Activated naive CD4-positive, alpha-beta T cell treated with anti-CD3 and anti-CD28 coated beads for 36 hours (primary cell): ENCODE measurements at regions not wholly inside any gene's neighbourhood (a gene's known extent, or its start where the extent isn't known, plus 50 kb on each side); places are given as distances from the start of the nearest gene placed in this dataset.

Source experiments
- CTCF ChIA-PET: fragments of 350-600 bp; sonication (Branson Sonifier 250); formaldehyde crosslinking; loops from one replicate; lab custom pipeline; 2021; ENCODE audit warnings: antibody characterized with exemption; lab: Charles Lee
- DNase-seq: peaks from one replicate; pipeline ENCODE4 v3.0.0-alpha.2; 2020
- H3K27ac Mint-ChIP-seq: one replicate; pipeline ENCODE4 v1.8.0; 2021; ENCODE audit warnings: mild to moderate bottlenecking, mixed read lengths
- H3K27me3 Mint-ChIP-seq: one replicate; pipeline ENCODE4 v1.8.0; 2021; ENCODE audit warnings: low read depth, mixed read lengths
- H3K36me3 Mint-ChIP-seq: one replicate; pipeline ENCODE4 v1.8.0; 2021; ENCODE audit warnings: low read depth, mixed read lengths
- H3K4me1 Mint-ChIP-seq: one replicate; pipeline ENCODE4 v1.8.0; 2021; ENCODE audit warnings: low read depth, mixed read lengths
- H3K4me3 Mint-ChIP-seq: one replicate; pipeline ENCODE4 v1.8.0; 2021; ENCODE audit warnings: mild to moderate bottlenecking, moderate library complexity, mixed read lengths
- H3K9me3 Mint-ChIP-seq: one replicate; pipeline ENCODE4 v1.8.0; 2021; ENCODE audit warnings: mixed read lengths
- intact Hi-C: fragments of 100-400 bp; cut with micrococcal nuclease; formaldehyde crosslinking; loops from one replicate; pipeline ENCODE4 v1.15.1; 2023

DNA sequence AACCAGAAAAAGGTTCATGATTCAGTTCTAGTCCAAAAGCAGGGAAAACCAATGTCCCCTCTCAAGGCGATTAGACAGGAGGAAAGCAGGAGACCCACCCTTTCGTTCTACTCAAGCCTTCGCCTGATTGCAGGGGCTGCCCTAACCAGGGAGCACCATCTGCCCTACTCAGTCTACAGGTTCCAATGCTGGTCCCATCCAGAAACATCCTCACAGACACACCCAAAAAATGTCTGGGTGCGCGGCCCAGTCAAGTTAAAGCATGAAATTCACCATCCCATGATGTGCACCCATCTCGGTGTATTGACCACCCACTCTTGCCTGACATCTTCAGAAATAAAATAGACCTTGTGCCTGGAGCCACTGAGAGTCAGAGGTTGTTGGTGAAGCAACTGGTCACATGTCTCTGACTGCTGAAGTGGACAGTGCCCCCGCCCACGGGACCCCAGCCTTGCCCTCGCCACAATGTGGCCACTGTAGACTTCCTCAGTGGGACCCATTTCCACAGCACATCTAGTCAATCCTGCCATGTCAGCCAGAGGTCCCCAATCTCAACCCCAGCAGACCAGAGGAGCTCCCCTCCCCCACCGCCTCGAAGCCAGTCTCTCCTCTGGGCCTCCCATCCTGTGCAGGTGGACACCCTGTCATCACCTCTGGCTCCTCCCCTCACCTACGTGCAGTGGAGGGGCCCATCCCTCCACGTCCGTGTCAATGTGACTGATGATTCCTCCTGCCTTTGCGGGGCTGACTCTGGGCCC, 116.3 kb upstream of the PPP2R2D start:
- Mint-ChIP-seq H3K27me3 (peaks cover 11% of the 10 kb centered on the region), H3K4me3 (no peak overlapping the region), H3K27ac (no peak overlapping the region), H3K9me3 (peaks cover 3% of the 10 kb centered on the region), H3K4me1 (no peaks in the 10 kb centered on the region), H3K36me3 (no peaks in the 10 kb centered on the region)
- intact Hi-C loops: no loop called here
- no peak for DNase-seq
- CTCF ChIA-PET: interaction anchor here (0.6 kb wide), 1 partner anchor 182 kb away, joined by 3 read pairs; no protein-coding TSS in a partner anchor

DNA sequence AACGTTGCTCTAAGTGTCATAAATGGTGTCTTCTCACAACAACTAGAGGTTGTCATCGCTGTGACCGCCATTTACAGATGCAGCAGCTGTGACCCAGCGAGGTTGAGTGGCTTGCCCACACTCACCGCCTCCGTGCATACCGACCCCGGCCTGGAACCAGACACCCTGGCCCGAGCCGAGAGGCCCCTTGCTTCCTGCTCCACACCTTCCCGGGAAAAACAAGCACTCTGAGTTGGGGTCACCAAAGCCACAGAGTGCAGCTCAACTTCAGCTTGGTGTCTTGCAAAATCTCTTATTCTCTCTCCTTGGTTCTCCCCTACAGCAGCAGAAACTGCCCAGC, 115.7 kb upstream of the PPP2R2D start:
- Mint-ChIP-seq H3K27me3 (peaks cover 11% of the 10 kb centered on the region), H3K4me1 (no peaks in the 10 kb centered on the region), H3K36me3 (no peaks in the 10 kb centered on the region), H3K9me3 (peaks cover 3% of the 10 kb centered on the region), H3K27ac (no peak overlapping the region), H3K4me3 (no peak overlapping the region)
- no peak for DNase-seq
- CTCF ChIA-PET: interaction anchor here (0.6 kb wide), 1 partner anchor 182 kb away, joined by 3 read pairs; no protein-coding TSS in a partner anchor
- intact Hi-C loops: no loop called here

- CTCF ChIA-PET: interaction anchor here (0.7 to 1.5 kb wide), 5 partner anchors 12 to 571 kb away, joined by 3 to 5 read pairs (median 5); no protein-coding TSS in a partner anchor
- no peaks in the 10 kb centered on the region for H3K4me1 Mint-ChIP-seq
- no peak overlapping the region for H3K27ac Mint-ChIP-seq
- H3K4me3 Mint-ChIP-seq: no peak overlapping the region
- peaks cover 3% of the 10 kb centered on the region for H3K9me3 Mint-ChIP-seq
- intact Hi-C loops: loop anchor here (1.0 kb wide), 2 partner anchors 333 to 1597 kb away; no protein-coding TSS in a partner anchor
- H3K36me3 Mint-ChIP-seq: no peaks in the 10 kb centered on the region
- H3K27me3 Mint-ChIP-seq: peaks cover 9% of the 10 kb centered on the region
- DNase-seq: peak; percentile 64
Measured at GRCh38 chr10:131786756-131787605, 113.8 kb upstream of the PPP2R2D start.

DNA sequence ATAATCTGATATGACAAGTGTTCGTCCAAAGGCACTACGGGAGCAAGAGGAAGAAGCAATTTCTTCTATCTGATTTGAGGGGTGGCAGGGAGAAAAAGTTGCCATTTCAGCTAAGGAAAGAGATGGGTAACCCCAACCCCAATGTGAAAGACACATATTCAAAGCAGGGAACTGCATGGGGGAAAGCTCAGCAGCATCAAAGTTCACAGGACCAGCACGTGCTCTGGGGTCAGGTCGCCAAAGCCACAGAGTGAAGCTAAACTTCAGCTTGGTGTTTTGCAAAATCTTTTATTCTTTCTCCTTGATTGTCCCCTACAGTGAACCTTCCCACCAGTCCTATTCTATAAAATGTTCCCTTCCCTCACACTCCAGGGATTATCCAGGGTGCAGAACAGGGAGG, 112.8 kb upstream of the PPP2R2D start:
- peaks cover 5% of the 10 kb centered on the region for H3K27me3 Mint-ChIP-seq
- no peak for DNase-seq
- H3K4me3 Mint-ChIP-seq: no peak overlapping the region
- intact Hi-C loops: loop anchor here (1.0 kb wide), 2 partner anchors 334 to 1598 kb away; no protein-coding TSS in a partner anchor
- no peaks in the 10 kb centered on the region for H3K4me1 Mint-ChIP-seq
- no peaks in the 10 kb centered on the region for H3K36me3 Mint-ChIP-seq
- no peak overlapping the region for H3K27ac Mint-ChIP-seq
- CTCF ChIA-PET: interaction anchor here (0.7 to 1.5 kb wide), 5 partner anchors 11 to 1536 kb away, joined by 3 to 5 read pairs (median 3); no protein-coding TSS in a partner anchor
- H3K9me3 Mint-ChIP-seq: no peaks in the 10 kb centered on the region

GRCh38 chr10:131788386-131788785, 112.4 kb upstream of the PPP2R2D start:
- intact Hi-C loops: no loop called here
- Mint-ChIP-seq H3K9me3 (no peaks in the 10 kb centered on the region), H3K27me3 (peaks cover 5% of the 10 kb centered on the region), H3K4me1 (no peaks in the 10 kb centered on the region), H3K27ac (no peak overlapping the region), H3K36me3 (no peaks in the 10 kb centered on the region), H3K4me3 (no peak overlapping the region)
- CTCF ChIA-PET: interaction anchor here (0.7 kb wide), 1 partner anchor 1536 kb away, joined by 3 read pairs; no protein-coding TSS in a partner anchor
- DNase-seq: no peak

DNA sequence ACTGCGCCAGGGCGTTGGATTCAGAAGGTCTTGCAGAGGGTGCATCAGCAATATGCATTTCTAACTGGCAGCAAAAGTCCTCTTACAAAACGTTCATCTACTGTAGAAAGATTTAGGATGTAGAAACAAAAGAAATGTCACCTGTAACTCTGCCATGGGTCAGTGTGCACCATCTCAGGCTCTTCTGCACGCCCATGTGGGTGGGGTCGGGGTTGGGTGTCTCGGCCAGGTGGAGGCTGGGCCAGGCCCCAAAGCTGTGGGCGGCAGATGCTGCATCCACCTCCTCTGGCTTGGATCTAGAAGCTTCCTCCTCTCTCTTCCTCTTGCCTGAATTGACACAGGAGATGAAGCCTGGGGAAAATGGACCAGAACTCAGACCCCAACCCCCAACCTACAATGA, 111.3 kb upstream of the PPP2R2D start:
- Mint-ChIP-seq H3K27ac (no peak overlapping the region), H3K4me1 (no peaks in the 10 kb centered on the region), H3K27me3 (peaks cover 5% of the 10 kb centered on the region), H3K9me3 (no peaks in the 10 kb centered on the region), H3K36me3 (no peaks in the 10 kb centered on the region), H3K4me3 (no peak overlapping the region)
- CTCF ChIA-PET: no interaction called here
- DNase-seq: no peak
- intact Hi-C loops: no loop called here

- intact Hi-C loops: no loop called here
- Mint-ChIP-seq H3K4me3 (no peak overlapping the region), H3K9me3 (no peaks in the 10 kb centered on the region), H3K27ac (no peak overlapping the region), H3K27me3 (peaks cover 5% of the 10 kb centered on the region), H3K36me3 (no peaks in the 10 kb centered on the region), H3K4me1 (no peaks in the 10 kb centered on the region)
- DNase-seq: peak; percentile 43
- CTCF ChIA-PET: no interaction called here
Measured at GRCh38 chr10:131790021-131790420, 110.8 kb upstream of the PPP2R2D start.

DNA sequence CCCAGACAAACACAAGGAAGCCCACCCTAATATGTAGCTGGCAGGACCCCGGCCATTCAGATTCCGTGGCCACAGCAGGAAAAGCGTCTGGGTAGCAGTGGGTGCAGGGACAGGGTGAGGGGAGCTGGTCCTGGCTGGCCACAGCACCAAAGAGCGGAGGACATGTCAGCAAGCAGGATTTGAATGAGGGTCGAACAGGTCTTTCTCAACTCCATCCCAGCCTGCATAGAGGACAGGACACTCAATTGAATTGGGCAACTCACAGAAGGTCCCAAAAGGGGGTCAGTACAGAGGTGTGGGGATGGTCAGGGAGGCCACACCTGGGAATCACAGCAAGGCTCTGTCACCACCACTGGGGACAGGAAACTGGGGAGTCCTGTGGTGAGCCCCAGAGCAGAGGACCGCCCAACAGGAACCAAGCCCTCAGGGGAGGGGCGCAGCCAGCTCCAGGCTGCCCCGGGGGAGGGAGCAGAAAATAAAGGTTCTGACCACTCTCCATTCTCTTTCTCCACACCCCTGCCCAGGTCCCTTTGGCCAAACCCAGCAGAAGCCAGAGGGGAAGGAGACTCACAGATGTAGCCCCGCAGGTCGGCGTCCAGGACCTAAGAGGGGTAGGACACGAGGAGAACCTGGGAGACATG, 108.7 kb upstream of the PPP2R2D start:
- Mint-ChIP-seq H3K27ac (no peak overlapping the region), H3K9me3 (peaks cover 6% of the 10 kb centered on the region), H3K4me1 (no peaks in the 10 kb centered on the region), H3K4me3 (no peak overlapping the region), H3K27me3 (peaks cover 9% of the 10 kb centered on the region), H3K36me3 (no peaks in the 10 kb centered on the region)
- intact Hi-C loops: no loop called here
- CTCF ChIA-PET: no interaction called here
- DNase-seq: no peak

- no peak overlapping the region for H3K27ac Mint-ChIP-seq
- H3K27me3 Mint-ChIP-seq: peaks cover 10% of the 10 kb centered on the region
- H3K4me3 Mint-ChIP-seq: no peak overlapping the region
- peaks cover 7% of the 10 kb centered on the region for H3K9me3 Mint-ChIP-seq
- no peaks in the 10 kb centered on the region for H3K4me1 Mint-ChIP-seq
- intact Hi-C loops: no loop called here
- no peak for DNase-seq
- CTCF ChIA-PET: no interaction called here
- H3K36me3 Mint-ChIP-seq: no peaks in the 10 kb centered on the region
Measured at GRCh38 chr10:131792809-131793208, 108.0 kb upstream of the PPP2R2D start.

- no peak for DNase-seq
- peaks cover 21% of the 10 kb centered on the region for H3K9me3 Mint-ChIP-seq
- H3K4me3 Mint-ChIP-seq: no peak overlapping the region
- no peak overlapping the region for H3K27ac Mint-ChIP-seq
- intact Hi-C loops: no loop called here
- CTCF ChIA-PET: no interaction called here
- H3K4me1 Mint-ChIP-seq: no peaks in the 10 kb centered on the region
- peaks cover 2% of the 10 kb centered on the region for H3K36me3 Mint-ChIP-seq
- peaks cover 11% of the 10 kb centered on the region for H3K27me3 Mint-ChIP-seq
Measured at GRCh38 chr10:131795761-131796160, 105.0 kb upstream of the PPP2R2D start.

GRCh38 chr10:131797626-131798025, 103.2 kb upstream of the PPP2R2D start:
- CTCF ChIA-PET: no interaction called here
- no peak for DNase-seq
- Mint-ChIP-seq H3K9me3 (peaks cover 21% of the 10 kb centered on the region), H3K4me1 (no peaks in the 10 kb centered on the region), H3K36me3 (peaks cover 2% of the 10 kb centered on the region), H3K27me3 (peaks cover 11% of the 10 kb centered on the region), H3K4me3 (no peak overlapping the region), H3K27ac (no peak overlapping the region)
- intact Hi-C loops: no loop called here

DNA sequence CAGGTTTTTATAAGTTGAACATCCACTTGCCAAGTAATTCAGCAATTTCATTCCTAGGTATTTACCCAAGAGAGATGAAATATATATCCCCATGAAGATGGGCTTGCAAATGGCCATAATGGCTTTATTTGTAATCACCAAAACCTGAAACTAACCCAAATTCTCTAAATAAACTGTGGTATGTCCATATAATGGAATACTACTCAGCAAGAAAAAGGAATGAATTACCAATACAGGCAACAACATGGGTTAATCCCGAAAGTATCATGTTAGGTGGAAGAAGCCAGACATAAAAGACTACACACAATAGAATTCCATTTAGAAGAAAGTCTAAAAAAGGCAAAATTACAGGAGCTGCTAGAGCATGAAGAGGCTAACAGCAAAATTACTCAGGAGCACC, 101.4 kb upstream of the PPP2R2D start:
- Mint-ChIP-seq H3K4me3 (no peak overlapping the region), H3K27ac (no peak overlapping the region), H3K36me3 (peaks cover 2% of the 10 kb centered on the region), H3K9me3 (peaks cover 21% of the 10 kb centered on the region), H3K27me3 (peaks cover 11% of the 10 kb centered on the region), H3K4me1 (no peaks in the 10 kb centered on the region)
- intact Hi-C loops: no loop called here
- no peak for DNase-seq
- CTCF ChIA-PET: interaction anchor here (1.1 kb wide), 1 partner anchor 12 kb away, joined by 5 read pairs; no protein-coding TSS in a partner anchor
